H1 (cell line): ENCODE measurements at regions not wholly inside any gene's neighbourhood (a gene's known extent, or its start where the extent isn't known, plus 50 kb on each side); places are given as distances from the start of the nearest gene placed in this dataset.

Experiments used
- CTCF ChIA-PET: fragments of 300-600 bp; sonication (Branson Sonifier 250); formaldehyde crosslinking; loops from one replicate; lab custom pipeline; 2021; ENCODE audit not compliant: partially characterized antibody; lab: Charles Lee
- POLR2A ChIA-PET: fragments of 300-600 bp; sonication (Branson Sonifier 250); formaldehyde crosslinking; loops from one replicate; lab custom pipeline; 2021; ENCODE audit warnings: inconsistent platforms; ENCODE audit not compliant: partially characterized antibody; lab: Charles Lee
- DNase-seq, 2 experiments: peaks; one replicate each; pipeline versions ENCODE4 v3.0.0 to v3.0.0-alpha.2; 2010 to 2022; ENCODE audit warnings: low spot score in 2 of 2, low read depth in 1 of 2, mixed read lengths in 1 of 2
- FAIRE-seq: peaks from 2 replicates; lab custom pipeline; 2011; peaks lifted over from hg19 to GRCh38; lab: Jason Lieb, UNC
- H2AFZ ChIP-seq: 2 replicates; pipeline ENCODE4 v1.8.1; 2012; ENCODE audit warnings: low read length, inconsistent platforms
- H2AK5ac ChIP-seq: 2 replicates; pipeline ENCODE4 v1.6.1; 2013; ENCODE audit warnings: low read depth, low read length
- H2BK120ac ChIP-seq: replicated peaks from 2 replicates; pipeline ENCODE3; 2013; ENCODE audit warnings: low read depth, low read length, inconsistent platforms
- H2BK12ac ChIP-seq: 2 replicates; pipeline ENCODE4 v1.6.1; 2013; ENCODE audit warnings: low read depth, low read length
- H2BK15ac ChIP-seq: 2 replicates; pipeline ENCODE4 v1.6.1; 2013; ENCODE audit warnings: low read length
- H2BK20ac ChIP-seq: 2 replicates; pipeline ENCODE4 v1.6.1; 2013; ENCODE audit warnings: low read length
- H2BK5ac ChIP-seq: 2 replicates; pipeline ENCODE4 v1.6.1; 2013; ENCODE audit warnings: low read depth, low read length
- H3K14ac ChIP-seq: 2 replicates; pipeline ENCODE4 v1.6.1; 2013; ENCODE audit warnings: inconsistent platforms; ENCODE audit not compliant: insufficient read length
- H3K18ac ChIP-seq: 2 replicates; pipeline ENCODE4 v1.6.1; 2013; ENCODE audit warnings: low read length; ENCODE audit errors: extremely low read depth
- H3K23ac ChIP-seq: 2 replicates; pipeline ENCODE4 v1.6.1; 2013; ENCODE audit warnings: inconsistent platforms; ENCODE audit not compliant: insufficient read length
- H3K23me2 ChIP-seq: 2 replicates; pipeline ENCODE4 v1.6.1; 2013; ENCODE audit warnings: low read depth, low read length
- H3K27ac ChIP-seq: 2 replicates; pipeline ENCODE4 v1.6.1; 2011; ENCODE audit warnings: low read depth, low read length, inconsistent platforms
- H3K27me3 ChIP-seq, 4 experiments: replicated peaks in 1 of 4; 1 replicate in 1 of 4; 2 replicates in 3 of 4; pipeline versions ENCODE4 v1.6.1 to v1.8.1; 2011 to 2013; ENCODE audit warnings: low read length in 3 of 4, mild to moderate bottlenecking in 3 of 4, inconsistent platforms in 2 of 4, mixed read lengths in 2 of 4, moderate library complexity in 1 of 4; ENCODE audit not compliant: control insufficient read depth in 3 of 4, insufficient read depth in 3 of 4; ENCODE audit errors: extremely low read depth in 1 of 4
- H3K36me3 ChIP-seq, 4 experiments: 2 replicates each; pipeline versions ENCODE4 v1.6.1 to v1.8.1; 2011 to 2013; ENCODE audit warnings: mild to moderate bottlenecking in 4 of 4, low read length in 3 of 4, moderate library complexity in 2 of 4, control low read depth in 1 of 4, inconsistent platforms in 1 of 4; ENCODE audit not compliant: insufficient read depth in 4 of 4, control insufficient read depth in 2 of 4
- H3K4ac ChIP-seq: replicated peaks from 2 replicates; pipeline ENCODE3; 2013; ENCODE audit warnings: low read length, low read depth, mixed read lengths, inconsistent platforms; ENCODE audit not compliant: insufficient read length
- H3K4me1 ChIP-seq, 4 experiments: replicated peaks in 1 of 4; 1 replicate in 1 of 4; 2 replicates in 3 of 4; pipeline versions ENCODE4 v1.6.1 to v1.8.1; 2011 to 2013; ENCODE audit warnings: low read length in 3 of 4, inconsistent platforms in 2 of 4, mixed read lengths in 1 of 4; ENCODE audit not compliant: insufficient read depth in 4 of 4, control insufficient read depth in 3 of 4
- H3K4me2 ChIP-seq, 2 experiments: 2 replicates each; pipeline versions ENCODE4 v1.6.1 to v1.8.1; 2011 to 2013; ENCODE audit warnings: low read depth in 2 of 2, low read length in 2 of 2, control low read depth in 1 of 2, inconsistent platforms in 1 of 2, mild to moderate bottlenecking in 1 of 2; ENCODE audit not compliant: insufficient read depth in 1 of 2
- H3K4me3 ChIP-seq, 4 experiments: fragments of 200-600, 300-600 bp in 1 of 4; sonication (generic), shearing (Covaris generic), sonication (Bioruptor Twin) in 1 of 4; 2 replicates each; pipeline versions ENCODE4 v1.5.1 to v1.8.1; 2011 to 2016; ENCODE audit warnings: low read length in 4 of 4, low read depth in 3 of 4, control low read depth in 2 of 4, inconsistent platforms in 2 of 4, mild to moderate bottlenecking in 2 of 4, mixed read lengths in 1 of 4, moderate library complexity in 1 of 4; ENCODE audit not compliant: insufficient read depth in 2 of 4; ENCODE audit errors: extremely low read depth in 1 of 4
- H3K56ac ChIP-seq: replicated peaks from 2 replicates; pipeline ENCODE3; 2013; ENCODE audit warnings: low read depth, mild to moderate bottlenecking, mixed read lengths, low read length, inconsistent platforms; ENCODE audit not compliant: insufficient read length
- H3K79me1 ChIP-seq: 2 replicates; pipeline ENCODE4 v1.6.1; 2013; ENCODE audit warnings: low read depth, low read length, control low read depth
- H3K79me2 ChIP-seq, 2 experiments: 2 replicates each; pipeline versions ENCODE4 v1.6.1 to v1.8.1; 2012 to 2013; ENCODE audit warnings: low read length in 2 of 2, mild to moderate bottlenecking in 2 of 2, inconsistent platforms in 1 of 2; ENCODE audit not compliant: insufficient read depth in 2 of 2, control insufficient read depth in 1 of 2
- H3K9ac ChIP-seq, 4 experiments: replicated peaks in 1 of 4; 1 replicate in 1 of 4; 2 replicates in 3 of 4; pipeline versions ENCODE4 v1.6.1 to v1.8.1; 2011 to 2013; ENCODE audit warnings: low read depth in 3 of 4, low read length in 3 of 4, control low read depth in 2 of 4, mild to moderate bottlenecking in 2 of 4, moderate library complexity in 2 of 4, inconsistent platforms in 1 of 4; ENCODE audit errors: extremely low read depth in 1 of 4
- H3K9me3 ChIP-seq, 2 experiments: 2 replicates each; pipeline versions ENCODE4 v1.6.1 to v1.8.1; 2012 to 2013; ENCODE audit warnings: mild to moderate bottlenecking in 2 of 2, moderate library complexity in 2 of 2, control low read depth in 1 of 2, inconsistent platforms in 1 of 2, low read depth in 1 of 2, low read length in 1 of 2, mixed read lengths in 1 of 2; ENCODE audit not compliant: insufficient read depth in 2 of 2
- H4K20me1 ChIP-seq, 2 experiments: replicated peaks in 1 of 2; 2 replicates each; pipeline versions ENCODE3 to v1.8.1; 2011 to 2013; ENCODE audit warnings: inconsistent platforms in 2 of 2, low read length in 2 of 2, mild to moderate bottlenecking in 1 of 2; ENCODE audit not compliant: insufficient read depth in 2 of 2, control insufficient read depth in 1 of 2
- H4K5ac ChIP-seq: 2 replicates; pipeline ENCODE4 v1.6.1; 2013; ENCODE audit warnings: low read length, low read depth, mixed read lengths, inconsistent platforms; ENCODE audit not compliant: insufficient read length
- H4K8ac ChIP-seq: 2 replicates; pipeline ENCODE4 v1.8.0; 2013; ENCODE audit warnings: mild to moderate bottlenecking, moderate library complexity, low read length, inconsistent platforms; ENCODE audit not compliant: insufficient read depth; ENCODE audit errors: extremely low read depth
- H4K91ac ChIP-seq: replicated peaks from 2 replicates; pipeline ENCODE3; 2013; ENCODE audit warnings: low read length, mixed read lengths, inconsistent platforms; ENCODE audit not compliant: insufficient read length
- SAP30 ChIP-seq: fragments of 300-600 bp; sonication (generic); IDR thresholded peaks from 2 replicates; pipeline ENCODE4 v1.7.1; 2012; ENCODE audit warnings: low read length, moderate library complexity, mild to moderate bottlenecking, inconsistent platforms; ENCODE audit not compliant: insufficient read depth, insufficient replicate concordance
- TAF7 ChIP-seq: optimal IDR thresholded peaks from 2 replicates; pipeline ENCODE3; 2011; ENCODE audit warnings: low read depth, mild to moderate bottlenecking, inconsistent platforms, low read length, moderate library complexity, borderline replicate concordance
- TEAD4 ChIP-seq: IDR thresholded peaks from 2 replicates; pipeline ENCODE4 v1.6.1; 2012; ENCODE audit warnings: low read depth, low read length, inconsistent platforms, mixed read lengths
- WGBS, 2 experiments: shearing (Covaris generic) in 1 of 2; methylation state at CpG; one replicate each; pipeline versions ENCODE4 v1.1.6 to v1.1.7; 2013 to 2015; ENCODE audit warnings: low lambda C conversion rate in 2 of 2, mixed read lengths in 2 of 2, inconsistent platforms in 1 of 2, low coverage in 1 of 2, missing lambda C conversion rate in 1 of 2; ENCODE audit not compliant: insufficient replicate concordance in 2 of 2, insufficient coverage in 1 of 2, insufficient read length in 1 of 2; ENCODE audit errors: extremely low coverage in 1 of 2, missing lambda C conversion rate in 1 of 2; 5-methylcytosine and 5-hydroxymethylcytosine counted together

- no peak overlapping the region for H3K9ac ChIP-seq
- H3K79me2 ChIP-seq, result no peaks in the 10 kb centered on the region
- H2AFZ ChIP-seq, result no peak overlapping the region
- POLR2A ChIA-PET, result no interaction called here
- H2BK20ac ChIP-seq, result no peak overlapping the region
- H3K9me3 ChIP-seq, result no peaks in the 10 kb centered on the region
- H3K18ac ChIP-seq, result no peak overlapping the region
- DNase-seq, result no peak
- no peak overlapping the region for H3K4me2 ChIP-seq
- CTCF ChIA-PET, result interaction anchor here (0.8 to 2.3 kb wide), 6 partner anchors 10 to 523 kb away, joined by 3 to 9 read pairs (median 4); no protein-coding TSS in a partner anchor
- no peaks in the 10 kb centered on the region for H3K23me2 ChIP-seq
- peaks cover 0 to 2% (median 0%) of the 10 kb centered on the region in 4 experiments; a peak in 1 of 7 replicates for H3K27me3 ChIP-seq
- no peak overlapping the region for H3K14ac ChIP-seq
- no peaks in the 10 kb centered on the region for H4K20me1 ChIP-seq
- no peak overlapping the region for H3K27ac ChIP-seq
- H4K8ac ChIP-seq, result no peak overlapping the region
- no peak overlapping the region for H4K91ac ChIP-seq
- H3K56ac ChIP-seq, result no peak overlapping the region
- H2BK5ac ChIP-seq, result no peak overlapping the region
- no peak overlapping the region for H3K23ac ChIP-seq
- H2BK15ac ChIP-seq, result no peak overlapping the region
- no peak for TF ChIP-seq TAF7
- no peak for TF ChIP-seq TEAD4
- no peak for TF ChIP-seq SAP30
- TF ChIP-seq, all 59 proteins: peak for 0
- Histone ChIP-seq H4K5ac (no peak overlapping the region), H2AK5ac (no peak overlapping the region), H3K4ac (no peak overlapping the region), H3K4me1 (peaks cover 0 to 7% (median under 1%) of the 10 kb centered on the region in 4 experiments; a peak in 3 of 7 replicates), H3K36me3 (no peaks in the 10 kb centered on the region), H2BK120ac (no peak overlapping the region), H3K4me3 (no peak overlapping the region), H3K79me1 (no peaks in the 10 kb centered on the region), H2BK12ac (no peak overlapping the region)
- 89% methylated on average over 6 of the region's 6 CpGs; no CpG with 5 or more reads in 1 of the 2 experiments for WGBS, 2 experiments
- FAIRE-seq, result no peak
Observed at GRCh38 chr11:119897576-119897975, 168.6 kb upstream of the NECTIN1 start.
